ENCODE measurements at regions not wholly inside any gene's neighbourhood (a gene's known extent, or its start where the extent isn't known, plus 50 kb on each side); places are given as distances from the start of the nearest gene placed in this dataset.

DNA sequence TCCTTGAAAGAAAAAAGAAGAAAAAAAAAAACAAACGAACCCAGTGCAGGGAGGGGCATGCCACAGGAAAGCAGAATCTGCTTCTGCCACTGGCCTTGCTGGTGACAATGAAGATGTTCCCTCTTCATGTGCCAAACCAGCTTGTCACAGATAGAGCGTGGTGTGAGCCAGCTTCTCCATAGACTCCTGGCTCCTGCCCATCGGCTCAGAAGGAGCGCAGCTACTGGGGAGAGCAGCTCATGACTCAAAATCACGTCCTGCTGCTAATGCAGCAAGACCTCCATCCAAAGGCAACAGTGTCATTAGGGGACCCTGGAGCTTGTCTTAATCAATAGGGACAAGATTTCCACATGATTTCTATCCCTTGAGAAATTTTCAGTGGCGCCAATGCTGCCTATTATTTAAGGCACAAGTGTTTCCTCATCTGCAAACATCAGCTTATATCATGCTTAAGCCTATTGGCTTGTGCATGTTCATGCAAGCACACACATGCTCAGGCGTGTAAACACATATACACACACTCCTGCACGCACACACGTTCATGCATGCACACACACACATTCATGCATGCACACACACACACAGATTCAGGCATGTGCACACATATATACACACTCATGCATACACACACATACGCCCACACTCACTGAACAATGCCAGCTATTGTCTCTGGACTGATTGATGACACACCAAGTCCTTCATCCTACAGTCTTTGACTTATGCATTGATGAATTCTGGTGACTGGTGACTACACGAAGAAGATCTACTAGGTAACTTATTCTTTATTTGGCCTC, 682.0 kb upstream of the ID2 start:
- TF ChIP-seq, protein P1, sequence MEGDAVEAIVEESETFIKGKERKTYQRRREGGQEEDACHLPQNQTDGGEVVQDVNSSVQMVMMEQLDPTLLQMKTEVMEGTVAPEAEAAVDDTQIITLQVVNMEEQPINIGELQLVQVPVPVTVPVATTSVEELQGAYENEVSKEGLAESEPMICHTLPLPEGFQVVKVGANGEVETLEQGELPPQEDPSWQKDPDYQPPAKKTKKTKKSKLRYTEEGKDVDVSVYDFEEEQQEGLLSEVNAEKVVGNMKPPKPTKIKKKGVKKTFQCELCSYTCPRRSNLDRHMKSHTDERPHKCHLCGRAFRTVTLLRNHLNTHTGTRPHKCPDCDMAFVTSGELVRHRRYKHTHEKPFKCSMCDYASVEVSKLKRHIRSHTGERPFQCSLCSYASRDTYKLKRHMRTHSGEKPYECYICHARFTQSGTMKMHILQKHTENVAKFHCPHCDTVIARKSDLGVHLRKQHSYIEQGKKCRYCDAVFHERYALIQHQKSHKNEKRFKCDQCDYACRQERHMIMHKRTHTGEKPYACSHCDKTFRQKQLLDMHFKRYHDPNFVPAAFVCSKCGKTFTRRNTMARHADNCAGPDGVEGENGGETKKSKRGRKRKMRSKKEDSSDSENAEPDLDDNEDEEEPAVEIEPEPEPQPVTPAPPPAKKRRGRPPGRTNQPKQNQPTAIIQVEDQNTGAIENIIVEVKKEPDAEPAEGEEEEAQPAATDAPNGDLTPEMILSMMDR (IDR thresholded peaks at IDR 0.05), result no peak
- no peak for TF ChIP-seq EZH2 (IDR thresholded peaks at IDR 0.05)
